ENCODE measurements at regions not wholly inside any gene's neighbourhood (a gene's known extent, or its start where the extent isn't known, plus 50 kb on each side); places are given as distances from the start of the nearest gene placed in this dataset.

GRCh38 chr10:57023626-57024025 lies 662.6 kb upstream of the ZWINT start:
- no peak for DNase-seq (ENCODE audit: low read depth, low spot score)

GRCh38 chr10:57018452-57018851 lies 657.4 kb upstream of the ZWINT start:
- no peak for DNase-seq (ENCODE audit: low read depth, low spot score)

- no peak for DNase-seq (ENCODE audit: low read depth, low spot score)
These were observed 656.4 kb upstream of the ZWINT start for GRCh38 chr10:57017356-57018037.

GRCh38 chr10:57015595-57016318 lies 654.7 kb upstream of the ZWINT start:
- no peak for DNase-seq (ENCODE audit: low read depth, low spot score)

- DNase-seq (ENCODE audit: low read depth, low spot score): no peak
These were observed 654.1 kb upstream of the ZWINT start for GRCh38 chr10:57015187-57015586.

GRCh38 chr10:57014758-57015157 lies 653.7 kb upstream of the ZWINT start:
- no peak for DNase-seq (ENCODE audit: low read depth, low spot score)

- no peak for DNase-seq (ENCODE audit: low read depth, low spot score)
These were observed 647.1 kb upstream of the ZWINT start for GRCh38 chr10:57008189-57008588.

GRCh38 chr10:56991591-56992069 lies 630.6 kb upstream of the ZWINT start:
- DNase-seq (ENCODE audit: low read depth, low spot score): no peak

GRCh38 chr10:56975513-56975912 lies 614.5 kb upstream of the ZWINT start:
- DNase-seq (ENCODE audit: low read depth, low spot score): no peak

GRCh38 chr10:56973766-56974165 lies 612.7 kb upstream of the ZWINT start:
- no peak for DNase-seq (ENCODE audit: low read depth, low spot score)

GRCh38 chr10:56943221-56943755 lies 582.2 kb upstream of the ZWINT start:
- DNase-seq (ENCODE audit: low read depth, low spot score): no peak

GRCh38 chr10:56934515-56934914 lies 573.5 kb upstream of the ZWINT start:
- no peak for DNase-seq (ENCODE audit: low read depth, low spot score)

- DNase-seq (ENCODE audit: low read depth, low spot score): no peak
These were observed 567.7 kb upstream of the ZWINT start for GRCh38 chr10:56928714-56929113.

- DNase-seq (ENCODE audit: low read depth, low spot score): no peak
These were observed 566.6 kb upstream of the ZWINT start for GRCh38 chr10:56927701-56928100.

GRCh38 chr10:56920601-56921261 lies 559.7 kb upstream of the ZWINT start:
- DNase-seq (ENCODE audit: low read depth, low spot score): no peak

- DNase-seq (ENCODE audit: low read depth, low spot score): no peak
These were observed 551.0 kb upstream of the ZWINT start for GRCh38 chr10:56912043-56912442.

GRCh38 chr10:56905051-56905450 lies 544.0 kb upstream of the ZWINT start:
- no peak for DNase-seq (ENCODE audit: low read depth, low spot score)

- DNase-seq (ENCODE audit: low read depth, low spot score): no peak
These were observed 541.5 kb upstream of the ZWINT start for GRCh38 chr10:56902554-56902953.

- DNase-seq (ENCODE audit: low read depth, low spot score): no peak
These were observed 534.2 kb upstream of the ZWINT start for GRCh38 chr10:56895306-56895705.

GRCh38 chr10:56881218-56881617 lies 520.2 kb upstream of the ZWINT start:
- no peak for DNase-seq (ENCODE audit: low read depth, low spot score)

- DNase-seq (ENCODE audit: low read depth, low spot score): no peak
These were observed 519.5 kb upstream of the ZWINT start for GRCh38 chr10:56880606-56881005.

- no peak for DNase-seq (ENCODE audit: low read depth, low spot score)
These were observed 513.9 kb upstream of the ZWINT start for GRCh38 chr10:56874950-56875349.
